ENCODE measurements at regions not wholly inside any gene's neighbourhood (a gene's known extent, or its start where the extent isn't known, plus 50 kb on each side); places are given as distances from the start of the nearest gene placed in this dataset.

GRCh38 chr16:17696616-17697015 lies 225.9 kb upstream of the XYLT1 start:
- H3K4me3 ChIP-seq = no peak overlapping the region
- WGBS, 5 donors = 79 to 85% (median 84%) methylated on average over 3 of the region's 3 CpGs
- peaks cover 0 to 6% (median 0%) of the 10 kb centered on the region in 8 donors for H3K9me3 ChIP-seq
- DNase-seq = no peak
- TF ChIP-seq POLR2AphosphoS5 (IDR thresholded peaks at IDR 0.05) = no peak
- no peak overlapping the region for H3K27ac ChIP-seq
- intact Hi-C loops (cut with DNase I; ENCODE audit: low total_unique reads) = no loop called here
- peaks cover 0 to 25% (median 0%) of the 10 kb centered on the region in 7 donors for H3K27me3 ChIP-seq (replicated peaks in 1 of 7)
- no peaks in the 10 kb centered on the region for H3K36me3 ChIP-seq
- H3K4me1 ChIP-seq = no peaks in the 10 kb centered on the region

GRCh38 chr16:17692484-17692883 lies 221.7 kb upstream of the XYLT1 start:
- Histone ChIP-seq H3K4me3 (no peak overlapping the region), H3K9me3 (peaks cover 0 to 4% (median 0%) of the 10 kb centered on the region in 8 donors), H3K27me3 (replicated peaks in 1 of 7) (peaks cover 0 to 7% (median 0%) of the 10 kb centered on the region in 7 donors), H3K36me3 (no peaks in the 10 kb centered on the region), H3K27ac (no peak overlapping the region), H3K4me1 (no peaks in the 10 kb centered on the region)
- intact Hi-C loops (cut with DNase I; ENCODE audit: low total_unique reads) = no loop called here
- TF ChIP-seq POLR2AphosphoS5 (IDR thresholded peaks at IDR 0.05) (no peak), POLR2A (IDR thresholded peaks at IDR 0.05) (no peak)
- 86 to 98% (median 94%) methylated on average over 4 of the region's 4 CpGs for WGBS, 5 donors
- no peak for DNase-seq

- no peak overlapping the region for H3K4me3 ChIP-seq
- H3K36me3 ChIP-seq = no peaks in the 10 kb centered on the region
- intact Hi-C loops (cut with DNase I; ENCODE audit: low total_unique reads) = no loop called here
- TF ChIP-seq POLR2AphosphoS5 (IDR thresholded peaks at IDR 0.05) (no peak), POLR2A (IDR thresholded peaks at IDR 0.05) (no peak), CTCF (IDR thresholded peaks at IDR 0.05 in 8 of 11, conservative IDR thresholded peaks at IDR 0.05 in 3 of 11) (no peak)
- DNase-seq = no peak
- H3K27ac ChIP-seq = no peak overlapping the region
- no peaks in the 10 kb centered on the region for H3K4me1 ChIP-seq
- H3K27me3 ChIP-seq (replicated peaks in 1 of 7) = peaks cover 0 to under 1% (median 0%) of the 10 kb centered on the region in 7 donors
- no peaks in the 10 kb centered on the region for H3K9me3 ChIP-seq
- 18 to 57% (median 19%) methylated on average over 1 of the region's 1 CpG for WGBS, 5 donors
Observed at GRCh38 chr16:17691899-17692176, 221.1 kb upstream of the XYLT1 start.

- Histone ChIP-seq H3K9me3 (no peaks in the 10 kb centered on the region), H3K27ac (no peak overlapping the region), H3K4me3 (no peak overlapping the region), H3K27me3 (replicated peaks in 1 of 7) (no peaks in the 10 kb centered on the region), H3K36me3 (no peaks in the 10 kb centered on the region), H3K4me1 (no peaks in the 10 kb centered on the region)
- no peak for TF ChIP-seq CTCF (IDR thresholded peaks at IDR 0.05 in 8 of 11, conservative IDR thresholded peaks at IDR 0.05 in 3 of 11)
- TF ChIP-seq POLR2AphosphoS5 (IDR thresholded peaks at IDR 0.05) = no peak
- TF ChIP-seq POLR2A (IDR thresholded peaks at IDR 0.05) = no peak
- intact Hi-C loops (cut with DNase I; ENCODE audit: low total_unique reads) = no loop called here
- WGBS, 5 donors = 66 to 71% (median 71%) methylated on average over 7 of the region's 7 CpGs
- DNase-seq = no peak
Observed at GRCh38 chr16:17691106-17691898, 220.5 kb upstream of the XYLT1 start.

- TF ChIP-seq POLR2A (IDR thresholded peaks at IDR 0.05) (no peak), CTCF (IDR thresholded peaks at IDR 0.05 in 8 of 11, conservative IDR thresholded peaks at IDR 0.05 in 3 of 11) (no peak), POLR2AphosphoS5 (IDR thresholded peaks at IDR 0.05) (no peak)
- Histone ChIP-seq H3K27me3 (replicated peaks in 1 of 7) (peaks cover 0 to 16% (median 0%) of the 10 kb centered on the region in 7 donors), H3K27ac (no peak overlapping the region), H3K4me3 (no peak overlapping the region), H3K4me1 (no peaks in the 10 kb centered on the region), H3K36me3 (no peaks in the 10 kb centered on the region), H3K9me3 (peaks cover 0 to 5% (median under 1%) of the 10 kb centered on the region in 8 donors)
- intact Hi-C loops (cut with DNase I; ENCODE audit: low total_unique reads) = no loop called here
- no peak for DNase-seq
Observed at GRCh38 chr16:17685447-17685846, 214.7 kb upstream of the XYLT1 start.
